ENCODE measurements at regions not wholly inside any gene's neighbourhood (a gene's known extent, or its start where the extent isn't known, plus 50 kb on each side); places are given as distances from the start of the nearest gene placed in this dataset.

GRCh38 chr18:29823671-29824070, 1218.9 kb downstream of the DSC3 start:
- Histone ChIP-seq H3K27me3 (ENCODE audit: control insufficient read depth in 3 of 3, insufficient read depth in 3 of 3, low read length in 2 of 3) (no peaks in the 10 kb centered on the region), H3K27ac (ENCODE audit: low read depth in 1 of 2, low read length in 1 of 2) (no peak overlapping the region), H3K9me3 (ENCODE audit: control insufficient read depth in 4 of 4, insufficient read depth in 3 of 4, low read length in 3 of 4) (no peaks in the 10 kb centered on the region), H3K4me3 (no peak overlapping the region), H3K4me1 (ENCODE audit: control insufficient read depth in 5 of 5, insufficient read depth in 5 of 5, low read length in 5 of 5) (no peaks in the 10 kb centered on the region), H3K36me3 (ENCODE audit: control insufficient read depth in 4 of 4, insufficient read depth in 4 of 4, low read length in 4 of 4) (no peaks in the 10 kb centered on the region), H3K9ac (ENCODE audit: insufficient read depth in 1 of 2, low read length in 2 of 2) (no peak overlapping the region)
- ATAC-seq (ENCODE audit: insufficient read depth, low FRiP score) (no peak), DNase-seq (no peak)
- WGBS, 2 donors, result 74 to 97% methylated on average over 1 of the region's 1 CpG
- no peak for TF ChIP-seq CTCF (IDR thresholded peaks at IDR 0.05; ENCODE audit: control extremely low read depth, extremely low read depth)

GRCh38 chr18:29821544-29821943, 1221.0 kb downstream of the DSC3 start:
- no peak for DNase-seq
- Histone ChIP-seq H3K36me3 (ENCODE audit: control insufficient read depth in 4 of 4, insufficient read depth in 4 of 4, low read length in 4 of 4) (no peaks in the 10 kb centered on the region), H3K9me3 (ENCODE audit: control insufficient read depth in 4 of 4, insufficient read depth in 3 of 4, low read length in 3 of 4) (no peaks in the 10 kb centered on the region), H3K4me1 (ENCODE audit: control insufficient read depth in 5 of 5, insufficient read depth in 5 of 5, low read length in 5 of 5) (no peaks in the 10 kb centered on the region), H3K9ac (ENCODE audit: insufficient read depth in 1 of 2, low read length in 2 of 2) (no peak overlapping the region), H3K27me3 (ENCODE audit: control insufficient read depth in 3 of 3, insufficient read depth in 3 of 3, low read length in 2 of 3) (no peaks in the 10 kb centered on the region), H3K4me3 (no peak overlapping the region), H3K27ac (ENCODE audit: low read depth in 1 of 2, low read length in 1 of 2) (no peak overlapping the region)
- no peak for TF ChIP-seq CTCF (IDR thresholded peaks at IDR 0.05; ENCODE audit: control extremely low read depth, extremely low read depth)
- 86 to 90% methylated on average over 1 of the region's 1 CpG for WGBS, 2 donors
- ATAC-seq (ENCODE audit: insufficient read depth, low FRiP score), result no peak

- Histone ChIP-seq H3K9ac (ENCODE audit: insufficient read depth in 1 of 2, low read length in 2 of 2) (no peak overlapping the region), H3K27me3 (ENCODE audit: control insufficient read depth in 3 of 3, insufficient read depth in 3 of 3, low read length in 2 of 3) (no peaks in the 10 kb centered on the region), H3K27ac (ENCODE audit: low read depth in 1 of 2, low read length in 1 of 2) (no peak overlapping the region), H3K9me3 (ENCODE audit: control insufficient read depth in 4 of 4, insufficient read depth in 3 of 4, low read length in 3 of 4) (no peaks in the 10 kb centered on the region), H3K4me1 (ENCODE audit: control insufficient read depth in 5 of 5, insufficient read depth in 5 of 5, low read length in 5 of 5) (no peaks in the 10 kb centered on the region), H3K4me3 (no peak overlapping the region), H3K36me3 (ENCODE audit: control insufficient read depth in 4 of 4, insufficient read depth in 4 of 4, low read length in 4 of 4) (no peaks in the 10 kb centered on the region)
- ATAC-seq (ENCODE audit: insufficient read depth, low FRiP score), result no peak
- DNase-seq, result no peak
- TF ChIP-seq CTCF (IDR thresholded peaks at IDR 0.05; ENCODE audit: control extremely low read depth, extremely low read depth), result no peak
- 90 to 92% methylated on average over 4 of the region's 4 CpGs for WGBS, 2 donors
Observed at GRCh38 chr18:29811519-29811918, 1231.0 kb downstream of the DSC3 start.

- no peaks in the 10 kb centered on the region for H3K27me3 ChIP-seq (ENCODE audit: control insufficient read depth in 3 of 3, insufficient read depth in 3 of 3, low read length in 2 of 3)
- 81 to 89% methylated on average over 1 of the region's 1 CpG for WGBS, 2 donors
- H3K36me3 ChIP-seq (ENCODE audit: control insufficient read depth in 4 of 4, insufficient read depth in 4 of 4, low read length in 4 of 4), result no peaks in the 10 kb centered on the region
- TF ChIP-seq CTCF (IDR thresholded peaks at IDR 0.05; ENCODE audit: control extremely low read depth, extremely low read depth), result no peak
- DNase-seq (no peak), ATAC-seq (ENCODE audit: insufficient read depth, low FRiP score) (no peak)
- no peak overlapping the region for H3K27ac ChIP-seq (ENCODE audit: low read depth in 1 of 2, low read length in 1 of 2)
- no peak overlapping the region for H3K9ac ChIP-seq (ENCODE audit: insufficient read depth in 1 of 2, low read length in 2 of 2)
- no peak overlapping the region for H3K4me3 ChIP-seq
- H3K9me3 ChIP-seq (ENCODE audit: control insufficient read depth in 4 of 4, insufficient read depth in 3 of 4, low read length in 3 of 4), result peaks cover 0 to 2% (median 0%) of the 10 kb centered on the region in 4 donors
- no peaks in the 10 kb centered on the region for H3K4me1 ChIP-seq (ENCODE audit: control insufficient read depth in 5 of 5, insufficient read depth in 5 of 5, low read length in 5 of 5)
Observed at GRCh38 chr18:29780816-29781215, 1261.7 kb downstream of the DSC3 start.

Measured in lung (tissue), 11 donors.